Suprapubic skin (tissue), 4 donors: ENCODE measurements at regions not wholly inside any gene's neighbourhood (a gene's known extent, or its start where the extent isn't known, plus 50 kb on each side); places are given as distances from the start of the nearest gene placed in this dataset.

Experiments used
- DNase-seq, 2 donors: peaks; one replicate each; pipeline ENCODE4 v3.0.0-alpha.2; 2019; ENCODE audit warnings: low spot score in 2 of 2
- H3K27ac ChIP-seq: fragments of 200-600 bp; sonication (generic); one replicate; pipeline ENCODE4 v1.5.1; 2019
- H3K27me3 ChIP-seq: fragments of 200-600 bp; sonication (generic); one replicate; pipeline ENCODE4 v1.5.1; 2019
- H3K36me3 ChIP-seq: fragments of 200-600 bp; sonication (generic); one replicate; pipeline ENCODE4 v1.5.1; 2019
- H3K4me1 ChIP-seq: fragments of 200-600 bp; sonication (generic); one replicate; pipeline ENCODE4 v1.5.1; 2019
- H3K4me3 ChIP-seq: fragments of 200-600 bp; sonication (generic); one replicate; pipeline ENCODE4 v1.5.1; 2019; ENCODE audit warnings: mild to moderate bottlenecking
- H3K9me3 ChIP-seq: fragments of 200-600 bp; sonication (generic); one replicate; pipeline ENCODE4 v1.5.1; 2019
- CTCF ChIP-seq, 2 donors: fragments of 200-600 bp in 1 of 2; fragments of 450-650 bp in 1 of 2; sonication (generic) in 1 of 2; IDR thresholded peaks; one replicate each; pipeline ENCODE4 v1.5.1; 2016 to 2019; ENCODE audit warnings: antibody characterized with exemption in 2 of 2, mild to moderate bottlenecking in 1 of 2, moderate library complexity in 1 of 2
- EP300 ChIP-seq: sonication (generic); formaldehyde crosslinking; IDR thresholded peaks from one replicate; pipeline ENCODE4 v1.6.1; 2017; ENCODE audit warnings: antibody characterized with exemption
- POLR2A ChIP-seq, 2 donors: fragments of 450-650 bp; IDR thresholded peaks; one replicate each; pipeline ENCODE4 v1.6.1; 2017; ENCODE audit warnings: antibody characterized with exemption in 2 of 2, mild to moderate bottlenecking in 2 of 2, moderate library complexity in 2 of 2
- POLR2AphosphoS5 ChIP-seq, 3 donors: sonication (generic); formaldehyde crosslinking; IDR thresholded peaks; one replicate each; pipeline ENCODE4 v1.6.1; 2017; ENCODE audit warnings: antibody characterized with exemption in 3 of 3
- WGBS: methylation state at CpG from one replicate; pipeline ENCODE4 v1.1.5; 2018; 5-methylcytosine and 5-hydroxymethylcytosine counted together

- Histone ChIP-seq H3K9me3 (no peaks in the 10 kb centered on the region), H3K4me3 (no peak overlapping the region), H3K36me3 (no peaks in the 10 kb centered on the region), H3K4me1 (no peaks in the 10 kb centered on the region), H3K27me3 (no peaks in the 10 kb centered on the region), H3K27ac (no peak overlapping the region)
- 18% methylated on average over 4 of the region's 4 CpGs for WGBS
- no peak for DNase-seq
- TF ChIP-seq CTCF (IDR thresholded peaks at IDR 0.05) (no peak), POLR2AphosphoS5 (IDR thresholded peaks at IDR 0.05) (no peak), EP300 (no peak), POLR2A (IDR thresholded peaks at IDR 0.05) (no peak)
Observed at GRCh38 chr12:23055004-23055403, 430.0 kb downstream of the ETNK1 start.

- no peak for TF ChIP-seq POLR2A (IDR thresholded peaks at IDR 0.05)
- no peak for TF ChIP-seq CTCF (IDR thresholded peaks at IDR 0.05)
- no peak for TF ChIP-seq POLR2AphosphoS5 (IDR thresholded peaks at IDR 0.05)
- no peak for TF ChIP-seq EP300
- no peak for DNase-seq
- no peak overlapping the region for H3K4me3 ChIP-seq
- no peaks in the 10 kb centered on the region for H3K27me3 ChIP-seq
- no peaks in the 10 kb centered on the region for H3K36me3 ChIP-seq
- H3K4me1 ChIP-seq = no peaks in the 10 kb centered on the region
- WGBS = 65% methylated on average over 2 of the region's 2 CpGs
- no peak overlapping the region for H3K27ac ChIP-seq
- H3K9me3 ChIP-seq = no peaks in the 10 kb centered on the region
Observed at GRCh38 chr12:23057571-23057970, 432.6 kb downstream of the ETNK1 start.

GRCh38 chr12:23060161-23060560, 435.2 kb downstream of the ETNK1 start:
- H3K27ac ChIP-seq = no peak overlapping the region
- no peak overlapping the region for H3K4me3 ChIP-seq
- H3K36me3 ChIP-seq = no peaks in the 10 kb centered on the region
- 77% methylated on average over 3 of the region's 3 CpGs for WGBS
- DNase-seq = no peak
- H3K4me1 ChIP-seq = no peaks in the 10 kb centered on the region
- H3K27me3 ChIP-seq = no peaks in the 10 kb centered on the region
- TF ChIP-seq EP300 (no peak), CTCF (IDR thresholded peaks at IDR 0.05) (no peak), POLR2AphosphoS5 (IDR thresholded peaks at IDR 0.05) (no peak), POLR2A (IDR thresholded peaks at IDR 0.05) (no peak)
- no peaks in the 10 kb centered on the region for H3K9me3 ChIP-seq

GRCh38 chr12:23063206-23063605, 438.2 kb downstream of the ETNK1 start:
- Histone ChIP-seq H3K4me1 (no peaks in the 10 kb centered on the region), H3K4me3 (no peak overlapping the region), H3K9me3 (no peaks in the 10 kb centered on the region), H3K36me3 (no peaks in the 10 kb centered on the region), H3K27ac (no peak overlapping the region), H3K27me3 (no peaks in the 10 kb centered on the region)
- 80% methylated on average over 3 of the region's 3 CpGs for WGBS
- no peak for DNase-seq
- TF ChIP-seq EP300 = no peak
- no peak for TF ChIP-seq POLR2A (IDR thresholded peaks at IDR 0.05)
- TF ChIP-seq CTCF (IDR thresholded peaks at IDR 0.05) = no peak
- TF ChIP-seq POLR2AphosphoS5 (IDR thresholded peaks at IDR 0.05) = no peak

GRCh38 chr12:23066095-23066494, 441.1 kb downstream of the ETNK1 start:
- no peak for TF ChIP-seq EP300
- no peak for TF ChIP-seq CTCF (IDR thresholded peaks at IDR 0.05)
- no peak for TF ChIP-seq POLR2A (IDR thresholded peaks at IDR 0.05)
- no peak for TF ChIP-seq POLR2AphosphoS5 (IDR thresholded peaks at IDR 0.05)
- no peaks in the 10 kb centered on the region for H3K27me3 ChIP-seq
- H3K4me3 ChIP-seq = no peak overlapping the region
- H3K9me3 ChIP-seq = no peaks in the 10 kb centered on the region
- WGBS = 52% methylated on average over 1 of the region's 1 CpG
- no peaks in the 10 kb centered on the region for H3K36me3 ChIP-seq
- no peaks in the 10 kb centered on the region for H3K4me1 ChIP-seq
- H3K27ac ChIP-seq = no peak overlapping the region
- no peak for DNase-seq
